H1 (cell line): ENCODE measurements at regions not wholly inside any gene's neighbourhood (a gene's known extent, or its start where the extent isn't known, plus 50 kb on each side); places are given as distances from the start of the nearest gene placed in this dataset.

Experiments
- CTCF ChIA-PET: fragments of 300-600 bp; sonication (Branson Sonifier 250); formaldehyde crosslinking; loops from one replicate; lab custom pipeline; 2021; ENCODE audit not compliant: partially characterized antibody; lab: Charles Lee
- POLR2A ChIA-PET: fragments of 300-600 bp; sonication (Branson Sonifier 250); formaldehyde crosslinking; loops from one replicate; lab custom pipeline; 2021; ENCODE audit warnings: inconsistent platforms; ENCODE audit not compliant: partially characterized antibody; lab: Charles Lee
- DNase-seq, 2 experiments: peaks; one replicate each; pipeline versions ENCODE4 v3.0.0 to v3.0.0-alpha.2; 2010 to 2022; ENCODE audit warnings: low spot score in 2 of 2, low read depth in 1 of 2, mixed read lengths in 1 of 2
- FAIRE-seq: peaks from 2 replicates; lab custom pipeline; 2011; peaks lifted over from hg19 to GRCh38; lab: Jason Lieb, UNC
- H2AFZ ChIP-seq: 2 replicates; pipeline ENCODE4 v1.8.1; 2012; ENCODE audit warnings: low read length, inconsistent platforms
- H2AK5ac ChIP-seq: 2 replicates; pipeline ENCODE4 v1.6.1; 2013; ENCODE audit warnings: low read depth, low read length
- H2BK120ac ChIP-seq: replicated peaks from 2 replicates; pipeline ENCODE3; 2013; ENCODE audit warnings: low read depth, low read length, inconsistent platforms
- H2BK12ac ChIP-seq: 2 replicates; pipeline ENCODE4 v1.6.1; 2013; ENCODE audit warnings: low read depth, low read length
- H2BK15ac ChIP-seq: 2 replicates; pipeline ENCODE4 v1.6.1; 2013; ENCODE audit warnings: low read length
- H2BK20ac ChIP-seq: 2 replicates; pipeline ENCODE4 v1.6.1; 2013; ENCODE audit warnings: low read length
- H2BK5ac ChIP-seq: 2 replicates; pipeline ENCODE4 v1.6.1; 2013; ENCODE audit warnings: low read depth, low read length
- H3K14ac ChIP-seq: 2 replicates; pipeline ENCODE4 v1.6.1; 2013; ENCODE audit warnings: inconsistent platforms; ENCODE audit not compliant: insufficient read length
- H3K18ac ChIP-seq: 2 replicates; pipeline ENCODE4 v1.6.1; 2013; ENCODE audit warnings: low read length; ENCODE audit errors: extremely low read depth
- H3K23ac ChIP-seq: 2 replicates; pipeline ENCODE4 v1.6.1; 2013; ENCODE audit warnings: inconsistent platforms; ENCODE audit not compliant: insufficient read length
- H3K23me2 ChIP-seq: 2 replicates; pipeline ENCODE4 v1.6.1; 2013; ENCODE audit warnings: low read depth, low read length
- H3K27ac ChIP-seq: 2 replicates; pipeline ENCODE4 v1.6.1; 2011; ENCODE audit warnings: low read depth, low read length, inconsistent platforms
- H3K27me3 ChIP-seq, 4 experiments: replicated peaks in 1 of 4; 1 replicate in 1 of 4; 2 replicates in 3 of 4; pipeline versions ENCODE4 v1.6.1 to v1.8.1; 2011 to 2013; ENCODE audit warnings: low read length in 3 of 4, mild to moderate bottlenecking in 3 of 4, inconsistent platforms in 2 of 4, mixed read lengths in 2 of 4, moderate library complexity in 1 of 4; ENCODE audit not compliant: control insufficient read depth in 3 of 4, insufficient read depth in 3 of 4; ENCODE audit errors: extremely low read depth in 1 of 4
- H3K36me3 ChIP-seq, 4 experiments: 2 replicates each; pipeline versions ENCODE4 v1.6.1 to v1.8.1; 2011 to 2013; ENCODE audit warnings: mild to moderate bottlenecking in 4 of 4, low read length in 3 of 4, moderate library complexity in 2 of 4, control low read depth in 1 of 4, inconsistent platforms in 1 of 4; ENCODE audit not compliant: insufficient read depth in 4 of 4, control insufficient read depth in 2 of 4
- H3K4ac ChIP-seq: replicated peaks from 2 replicates; pipeline ENCODE3; 2013; ENCODE audit warnings: low read length, low read depth, mixed read lengths, inconsistent platforms; ENCODE audit not compliant: insufficient read length
- H3K4me1 ChIP-seq, 4 experiments: replicated peaks in 1 of 4; 1 replicate in 1 of 4; 2 replicates in 3 of 4; pipeline versions ENCODE4 v1.6.1 to v1.8.1; 2011 to 2013; ENCODE audit warnings: low read length in 3 of 4, inconsistent platforms in 2 of 4, mixed read lengths in 1 of 4; ENCODE audit not compliant: insufficient read depth in 4 of 4, control insufficient read depth in 3 of 4
- H3K4me2 ChIP-seq, 2 experiments: 2 replicates each; pipeline versions ENCODE4 v1.6.1 to v1.8.1; 2011 to 2013; ENCODE audit warnings: low read depth in 2 of 2, low read length in 2 of 2, control low read depth in 1 of 2, inconsistent platforms in 1 of 2, mild to moderate bottlenecking in 1 of 2; ENCODE audit not compliant: insufficient read depth in 1 of 2
- H3K4me3 ChIP-seq, 4 experiments: fragments of 200-600, 300-600 bp in 1 of 4; sonication (generic), shearing (Covaris generic), sonication (Bioruptor Twin) in 1 of 4; 2 replicates each; pipeline versions ENCODE4 v1.5.1 to v1.8.1; 2011 to 2016; ENCODE audit warnings: low read length in 4 of 4, low read depth in 3 of 4, control low read depth in 2 of 4, inconsistent platforms in 2 of 4, mild to moderate bottlenecking in 2 of 4, mixed read lengths in 1 of 4, moderate library complexity in 1 of 4; ENCODE audit not compliant: insufficient read depth in 2 of 4; ENCODE audit errors: extremely low read depth in 1 of 4
- H3K56ac ChIP-seq: replicated peaks from 2 replicates; pipeline ENCODE3; 2013; ENCODE audit warnings: low read depth, mild to moderate bottlenecking, mixed read lengths, low read length, inconsistent platforms; ENCODE audit not compliant: insufficient read length
- H3K79me1 ChIP-seq: 2 replicates; pipeline ENCODE4 v1.6.1; 2013; ENCODE audit warnings: low read depth, low read length, control low read depth
- H3K79me2 ChIP-seq, 2 experiments: 2 replicates each; pipeline versions ENCODE4 v1.6.1 to v1.8.1; 2012 to 2013; ENCODE audit warnings: low read length in 2 of 2, mild to moderate bottlenecking in 2 of 2, inconsistent platforms in 1 of 2; ENCODE audit not compliant: insufficient read depth in 2 of 2, control insufficient read depth in 1 of 2
- H3K9ac ChIP-seq, 4 experiments: replicated peaks in 1 of 4; 1 replicate in 1 of 4; 2 replicates in 3 of 4; pipeline versions ENCODE4 v1.6.1 to v1.8.1; 2011 to 2013; ENCODE audit warnings: low read depth in 3 of 4, low read length in 3 of 4, control low read depth in 2 of 4, mild to moderate bottlenecking in 2 of 4, moderate library complexity in 2 of 4, inconsistent platforms in 1 of 4; ENCODE audit errors: extremely low read depth in 1 of 4
- H3K9me3 ChIP-seq, 2 experiments: 2 replicates each; pipeline versions ENCODE4 v1.6.1 to v1.8.1; 2012 to 2013; ENCODE audit warnings: mild to moderate bottlenecking in 2 of 2, moderate library complexity in 2 of 2, control low read depth in 1 of 2, inconsistent platforms in 1 of 2, low read depth in 1 of 2, low read length in 1 of 2, mixed read lengths in 1 of 2; ENCODE audit not compliant: insufficient read depth in 2 of 2
- H4K20me1 ChIP-seq, 2 experiments: replicated peaks in 1 of 2; 2 replicates each; pipeline versions ENCODE3 to v1.8.1; 2011 to 2013; ENCODE audit warnings: inconsistent platforms in 2 of 2, low read length in 2 of 2, mild to moderate bottlenecking in 1 of 2; ENCODE audit not compliant: insufficient read depth in 2 of 2, control insufficient read depth in 1 of 2
- H4K5ac ChIP-seq: 2 replicates; pipeline ENCODE4 v1.6.1; 2013; ENCODE audit warnings: low read length, low read depth, mixed read lengths, inconsistent platforms; ENCODE audit not compliant: insufficient read length
- H4K8ac ChIP-seq: 2 replicates; pipeline ENCODE4 v1.8.0; 2013; ENCODE audit warnings: mild to moderate bottlenecking, moderate library complexity, low read length, inconsistent platforms; ENCODE audit not compliant: insufficient read depth; ENCODE audit errors: extremely low read depth
- H4K91ac ChIP-seq: replicated peaks from 2 replicates; pipeline ENCODE3; 2013; ENCODE audit warnings: low read length, mixed read lengths, inconsistent platforms; ENCODE audit not compliant: insufficient read length
- MAFK ChIP-seq: IDR thresholded peaks from 2 replicates; pipeline ENCODE4 v1.6.1; 2012; ENCODE audit warnings: low read depth, mild to moderate bottlenecking, improper control_type of control experiment, low read length
- NANOG ChIP-seq: IDR thresholded peaks from 2 replicates; pipeline ENCODE4 v1.6.1; 2011; ENCODE audit warnings: low read length, low read depth, mild to moderate bottlenecking, inconsistent platforms; ENCODE audit not compliant: insufficient read depth, poor library complexity, severe bottlenecking
- RAD21 ChIP-seq, 2 experiments: IDR thresholded peaks in 1 of 2; conservative IDR thresholded peaks in 1 of 2; 2 replicates each; pipeline ENCODE4 v1.6.1; 2011; ENCODE audit warnings: low read depth in 2 of 2, low read length in 2 of 2, improper control_type of control experiment in 1 of 2, inconsistent platforms in 1 of 2, mild to moderate bottlenecking in 1 of 2, moderate library complexity in 1 of 2
- RXRA ChIP-seq: IDR thresholded peaks from 2 replicates; pipeline ENCODE4 v1.6.1; 2011; ENCODE audit warnings: low read depth, mild to moderate bottlenecking, low read length, moderate library complexity; ENCODE audit not compliant: insufficient read depth
- SIX5 ChIP-seq: IDR thresholded peaks from 2 replicates; pipeline ENCODE4 v1.6.1; 2011; ENCODE audit warnings: mild to moderate bottlenecking, low read depth, low read length
- SRF ChIP-seq: IDR thresholded peaks from 2 replicates; pipeline ENCODE4 v1.6.1; 2011; ENCODE audit warnings: mild to moderate bottlenecking, low read depth, low read length, moderate library complexity
- TAF7 ChIP-seq: optimal IDR thresholded peaks from 2 replicates; pipeline ENCODE3; 2011; ENCODE audit warnings: low read depth, mild to moderate bottlenecking, inconsistent platforms, low read length, moderate library complexity, borderline replicate concordance
- TEAD4 ChIP-seq: IDR thresholded peaks from 2 replicates; pipeline ENCODE4 v1.6.1; 2012; ENCODE audit warnings: low read depth, low read length, inconsistent platforms, mixed read lengths
- WGBS, 2 experiments: shearing (Covaris generic) in 1 of 2; methylation state at CpG; one replicate each; pipeline versions ENCODE4 v1.1.6 to v1.1.7; 2013 to 2015; ENCODE audit warnings: low lambda C conversion rate in 2 of 2, mixed read lengths in 2 of 2, inconsistent platforms in 1 of 2, low coverage in 1 of 2, missing lambda C conversion rate in 1 of 2; ENCODE audit not compliant: insufficient replicate concordance in 2 of 2, insufficient coverage in 1 of 2, insufficient read length in 1 of 2; ENCODE audit errors: extremely low coverage in 1 of 2, missing lambda C conversion rate in 1 of 2; 5-methylcytosine and 5-hydroxymethylcytosine counted together
- TF ChIP-seq, protein P1 (sequence below): IDR thresholded peaks from 2 replicates; pipeline ENCODE4 v1.6.1; 2012; ENCODE audit warnings: low read length, inconsistent platforms
- TF ChIP-seq, protein P2 (sequence below), 3 experiments: IDR thresholded peaks; 1 replicate in 2 of 3; 2 replicates in 1 of 3; pipeline versions ENCODE4 v1.5.1 to v1.6.1; 2011; ENCODE audit warnings: low read length in 3 of 3, mild to moderate bottlenecking in 3 of 3, inconsistent platforms in 2 of 3, low read depth in 1 of 3, moderate library complexity in 1 of 3; ENCODE audit not compliant: insufficient read depth in 1 of 3; ENCODE audit errors: control extremely low read depth in 1 of 3

DNA sequence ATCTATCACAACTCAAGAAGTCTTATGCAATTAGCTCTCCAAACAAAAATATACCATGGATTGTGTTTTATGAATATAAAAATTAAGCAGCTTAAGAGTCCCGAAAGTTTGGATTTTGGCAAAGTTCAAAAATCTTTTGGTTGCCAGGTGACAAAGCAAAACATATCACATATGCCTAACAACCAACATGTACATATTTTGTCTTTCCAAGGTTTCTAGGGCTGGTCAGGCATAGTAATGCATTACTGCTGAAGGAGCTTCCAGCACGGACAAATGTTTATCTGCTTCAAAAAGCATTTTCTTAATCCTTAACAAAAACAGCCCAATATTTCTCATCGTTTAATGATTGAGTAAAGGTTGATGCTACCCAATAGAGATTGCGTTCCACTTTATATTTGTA, 1327.1 kb upstream of the ZEB2 start:
- POLR2A ChIA-PET: no interaction called here
- H3K27ac ChIP-seq: no peak overlapping the region
- H3K9me3 ChIP-seq: no peaks in the 10 kb centered on the region; a peak in 1 of 4 replicates
- H2BK15ac ChIP-seq: no peak overlapping the region
- H3K79me2 ChIP-seq: no peaks in the 10 kb centered on the region
- H2BK120ac ChIP-seq: no peak overlapping the region
- no peak overlapping the region for H2BK12ac ChIP-seq
- no peaks in the 10 kb centered on the region for H3K79me1 ChIP-seq
- 97% methylated on average over 4 of the region's 4 CpGs; no CpG with 5 or more reads in 1 of the 2 experiments for WGBS, 2 experiments
- no peak overlapping the region for H3K18ac ChIP-seq
- H3K23me2 ChIP-seq: no peaks in the 10 kb centered on the region
- no peaks in the 10 kb centered on the region for H3K36me3 ChIP-seq
- no peak overlapping the region for H4K5ac ChIP-seq
- no peak overlapping the region for H3K4me3 ChIP-seq
- H4K91ac ChIP-seq: no peak overlapping the region
- CTCF ChIA-PET: no interaction called here
- no peak overlapping the region for H3K9ac ChIP-seq
- no peak overlapping the region for H2AK5ac ChIP-seq
- H3K23ac ChIP-seq: no peak overlapping the region
- no peaks in the 10 kb centered on the region for H3K4me1 ChIP-seq
- no peak for DNase-seq
- H4K20me1 ChIP-seq: no peaks in the 10 kb centered on the region
- no peak overlapping the region for H2BK20ac ChIP-seq
- no peak overlapping the region for H2BK5ac ChIP-seq
- no peak overlapping the region for H4K8ac ChIP-seq
- H2AFZ ChIP-seq: no peak overlapping the region
- H3K27me3 ChIP-seq: no peaks in the 10 kb centered on the region
- no peak overlapping the region for H3K4ac ChIP-seq
- H3K14ac ChIP-seq: no peak overlapping the region
- H3K4me2 ChIP-seq: no peak overlapping the region
- FAIRE-seq: no peak
- H3K56ac ChIP-seq: no peak overlapping the region
- TF ChIP-seq NANOG (no peak), RAD21 (IDR thresholded peaks at IDR 0.05 in 1 of 2, conservative IDR thresholded peaks at IDR 0.05 in 1 of 2; ENCODE audit: low read depth in 2 of 2, low read length in 2 of 2) (no peak), TEAD4 (no peak), MAFK (no peak), SRF (no peak), SIX5 (no peak), RXRA (no peak), TAF7 (no peak)
- TF ChIP-seq, protein P1, sequence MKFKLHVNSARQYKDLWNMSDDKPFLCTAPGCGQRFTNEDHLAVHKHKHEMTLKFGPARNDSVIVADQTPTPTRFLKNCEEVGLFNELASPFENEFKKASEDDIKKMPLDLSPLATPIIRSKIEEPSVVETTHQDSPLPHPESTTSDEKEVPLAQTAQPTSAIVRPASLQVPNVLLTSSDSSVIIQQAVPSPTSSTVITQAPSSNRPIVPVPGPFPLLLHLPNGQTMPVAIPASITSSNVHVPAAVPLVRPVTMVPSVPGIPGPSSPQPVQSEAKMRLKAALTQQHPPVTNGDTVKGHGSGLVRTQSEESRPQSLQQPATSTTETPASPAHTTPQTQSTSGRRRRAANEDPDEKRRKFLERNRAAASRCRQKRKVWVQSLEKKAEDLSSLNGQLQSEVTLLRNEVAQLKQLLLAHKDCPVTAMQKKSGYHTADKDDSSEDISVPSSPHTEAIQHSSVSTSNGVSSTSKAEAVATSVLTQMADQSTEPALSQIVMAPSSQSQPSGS: no peak
- TF ChIP-seq, protein P2, sequence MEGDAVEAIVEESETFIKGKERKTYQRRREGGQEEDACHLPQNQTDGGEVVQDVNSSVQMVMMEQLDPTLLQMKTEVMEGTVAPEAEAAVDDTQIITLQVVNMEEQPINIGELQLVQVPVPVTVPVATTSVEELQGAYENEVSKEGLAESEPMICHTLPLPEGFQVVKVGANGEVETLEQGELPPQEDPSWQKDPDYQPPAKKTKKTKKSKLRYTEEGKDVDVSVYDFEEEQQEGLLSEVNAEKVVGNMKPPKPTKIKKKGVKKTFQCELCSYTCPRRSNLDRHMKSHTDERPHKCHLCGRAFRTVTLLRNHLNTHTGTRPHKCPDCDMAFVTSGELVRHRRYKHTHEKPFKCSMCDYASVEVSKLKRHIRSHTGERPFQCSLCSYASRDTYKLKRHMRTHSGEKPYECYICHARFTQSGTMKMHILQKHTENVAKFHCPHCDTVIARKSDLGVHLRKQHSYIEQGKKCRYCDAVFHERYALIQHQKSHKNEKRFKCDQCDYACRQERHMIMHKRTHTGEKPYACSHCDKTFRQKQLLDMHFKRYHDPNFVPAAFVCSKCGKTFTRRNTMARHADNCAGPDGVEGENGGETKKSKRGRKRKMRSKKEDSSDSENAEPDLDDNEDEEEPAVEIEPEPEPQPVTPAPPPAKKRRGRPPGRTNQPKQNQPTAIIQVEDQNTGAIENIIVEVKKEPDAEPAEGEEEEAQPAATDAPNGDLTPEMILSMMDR (IDR thresholded peaks at IDR 0.05; ENCODE audit: control extremely low read depth in 1 of 3, insufficient read depth in 1 of 3, low read depth in 1 of 3, low read length in 3 of 3): no peak
